ENCODE measurements at regions not wholly inside any gene's neighbourhood (a gene's known extent, or its start where the extent isn't known, plus 50 kb on each side); places are given as distances from the start of the nearest gene placed in this dataset.

DNA sequence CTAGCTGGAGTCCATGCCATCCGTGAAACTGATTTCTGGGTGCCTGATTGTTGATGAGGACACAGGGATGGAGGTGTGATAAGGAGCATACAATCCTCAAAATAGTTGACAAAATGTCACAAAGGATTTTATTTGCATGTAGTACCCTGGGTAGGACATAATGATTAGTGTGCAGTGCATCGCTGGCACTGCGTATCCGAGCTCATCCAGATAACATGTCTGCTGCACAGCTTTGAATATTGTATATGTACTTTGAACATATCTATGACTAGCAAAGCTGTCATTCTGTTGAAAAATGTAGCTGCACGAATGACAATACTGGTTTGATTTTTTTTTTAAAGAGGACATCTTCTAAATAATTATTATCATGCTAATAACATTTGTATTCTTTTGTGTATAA lies 529.7 kb upstream of the FANCL start:
- TF ChIP-seq, protein P1, sequence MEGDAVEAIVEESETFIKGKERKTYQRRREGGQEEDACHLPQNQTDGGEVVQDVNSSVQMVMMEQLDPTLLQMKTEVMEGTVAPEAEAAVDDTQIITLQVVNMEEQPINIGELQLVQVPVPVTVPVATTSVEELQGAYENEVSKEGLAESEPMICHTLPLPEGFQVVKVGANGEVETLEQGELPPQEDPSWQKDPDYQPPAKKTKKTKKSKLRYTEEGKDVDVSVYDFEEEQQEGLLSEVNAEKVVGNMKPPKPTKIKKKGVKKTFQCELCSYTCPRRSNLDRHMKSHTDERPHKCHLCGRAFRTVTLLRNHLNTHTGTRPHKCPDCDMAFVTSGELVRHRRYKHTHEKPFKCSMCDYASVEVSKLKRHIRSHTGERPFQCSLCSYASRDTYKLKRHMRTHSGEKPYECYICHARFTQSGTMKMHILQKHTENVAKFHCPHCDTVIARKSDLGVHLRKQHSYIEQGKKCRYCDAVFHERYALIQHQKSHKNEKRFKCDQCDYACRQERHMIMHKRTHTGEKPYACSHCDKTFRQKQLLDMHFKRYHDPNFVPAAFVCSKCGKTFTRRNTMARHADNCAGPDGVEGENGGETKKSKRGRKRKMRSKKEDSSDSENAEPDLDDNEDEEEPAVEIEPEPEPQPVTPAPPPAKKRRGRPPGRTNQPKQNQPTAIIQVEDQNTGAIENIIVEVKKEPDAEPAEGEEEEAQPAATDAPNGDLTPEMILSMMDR (IDR thresholded peaks at IDR 0.05; ENCODE audit: low read depth, low read length): no peak
- TF ChIP-seq EZH2phosphoT487 (IDR thresholded peaks at IDR 0.05; ENCODE audit: low read depth): no peak

Measured in OCI-LY3 (cell line).